ENCODE measurements at regions not wholly inside any gene's neighbourhood (a gene's known extent, or its start where the extent isn't known, plus 50 kb on each side); places are given as distances from the start of the nearest gene placed in this dataset.
A peak's percentile ranks its signal among the peaks of the same experiment; 100 is the strongest.

GRCh38 chr6:126907996-126908395 lies 210.5 kb upstream of the RSPO3 start:
- no peak for TF ChIP-seq CTCF (IDR thresholded peaks at IDR 0.05; ENCODE audit: control insufficient read depth, insufficient read depth, low read depth, low read length, missing control alignments)
- no peak for DNase-seq (ENCODE audit: low read depth)
- H3K4me3 ChIP-seq (ENCODE audit: control insufficient read depth, low read depth, low read length), result no peak overlapping the region

GRCh38 chr6:126909493-126909892 lies 209.0 kb upstream of the RSPO3 start:
- no peak overlapping the region for H3K4me3 ChIP-seq (ENCODE audit: control insufficient read depth, low read depth, low read length)
- DNase-seq (ENCODE audit: low read depth), result no peak
- TF ChIP-seq CTCF (IDR thresholded peaks at IDR 0.05; ENCODE audit: control insufficient read depth, insufficient read depth, low read depth, low read length, missing control alignments), result no peak

DNA sequence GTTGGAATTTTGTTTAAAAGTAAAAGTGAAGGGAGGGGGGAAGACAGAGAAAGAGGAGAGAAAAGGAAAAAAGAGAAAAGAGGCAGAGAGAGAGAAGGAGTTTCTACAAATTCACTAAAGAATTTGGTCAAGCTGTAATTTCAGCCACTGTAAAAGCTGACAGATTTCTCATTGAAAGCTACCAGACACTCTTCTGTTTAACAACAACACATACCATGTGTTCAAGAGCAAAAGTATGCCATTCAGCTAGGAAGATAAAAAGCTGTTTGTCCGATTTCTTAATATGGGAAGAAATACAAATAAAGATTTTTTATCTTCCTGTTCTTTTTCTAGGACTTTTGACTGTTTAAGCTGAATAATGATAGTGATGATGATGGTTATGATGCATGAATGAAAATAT lies 204.8 kb upstream of the RSPO3 start:
- no peak overlapping the region for H3K4me3 ChIP-seq (ENCODE audit: control insufficient read depth, low read depth, low read length)
- no peak for TF ChIP-seq CTCF (IDR thresholded peaks at IDR 0.05; ENCODE audit: control insufficient read depth, insufficient read depth, low read depth, low read length, missing control alignments)
- DNase-seq (ENCODE audit: low read depth), result no peak

- no peak for TF ChIP-seq CTCF (IDR thresholded peaks at IDR 0.05; ENCODE audit: control insufficient read depth, insufficient read depth, low read depth, low read length, missing control alignments)
- no peak overlapping the region for H3K4me3 ChIP-seq (ENCODE audit: control insufficient read depth, low read depth, low read length)
- no peak for DNase-seq (ENCODE audit: low read depth)
Measured at GRCh38 chr6:126914172-126914571, 204.3 kb upstream of the RSPO3 start.

- no peak for DNase-seq (ENCODE audit: low read depth)
- no peak for TF ChIP-seq CTCF (IDR thresholded peaks at IDR 0.05; ENCODE audit: control insufficient read depth, insufficient read depth, low read depth, low read length, missing control alignments)
- no peak overlapping the region for H3K4me3 ChIP-seq (ENCODE audit: control insufficient read depth, low read depth, low read length)
Measured at GRCh38 chr6:126914801-126915200, 203.7 kb upstream of the RSPO3 start.

DNA sequence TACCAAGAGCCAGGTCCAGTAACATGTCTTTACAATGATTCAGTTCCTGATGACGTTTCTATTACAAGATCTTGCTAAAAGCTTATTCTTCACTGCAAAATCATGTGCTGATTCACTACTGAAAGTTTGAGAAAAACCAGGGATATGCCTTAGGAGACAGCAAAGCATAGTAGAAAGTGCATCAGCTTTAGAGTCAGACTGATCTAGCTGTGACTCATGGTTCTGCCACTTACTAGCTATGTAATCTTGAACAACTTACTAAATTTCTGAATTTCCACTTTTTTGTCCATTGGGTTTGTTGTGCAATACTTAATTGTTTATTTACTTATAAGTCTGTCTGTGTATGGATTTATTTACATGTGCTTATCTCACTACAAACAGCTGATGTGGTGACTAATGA lies 198.5 kb upstream of the RSPO3 start:
- TF ChIP-seq CTCF (IDR thresholded peaks at IDR 0.05; ENCODE audit: control insufficient read depth, insufficient read depth, low read depth, low read length, missing control alignments), result no peak
- no peak overlapping the region for H3K4me3 ChIP-seq (ENCODE audit: control insufficient read depth, low read depth, low read length)
- peak; percentile 86 for DNase-seq (ENCODE audit: low read depth)

DNA sequence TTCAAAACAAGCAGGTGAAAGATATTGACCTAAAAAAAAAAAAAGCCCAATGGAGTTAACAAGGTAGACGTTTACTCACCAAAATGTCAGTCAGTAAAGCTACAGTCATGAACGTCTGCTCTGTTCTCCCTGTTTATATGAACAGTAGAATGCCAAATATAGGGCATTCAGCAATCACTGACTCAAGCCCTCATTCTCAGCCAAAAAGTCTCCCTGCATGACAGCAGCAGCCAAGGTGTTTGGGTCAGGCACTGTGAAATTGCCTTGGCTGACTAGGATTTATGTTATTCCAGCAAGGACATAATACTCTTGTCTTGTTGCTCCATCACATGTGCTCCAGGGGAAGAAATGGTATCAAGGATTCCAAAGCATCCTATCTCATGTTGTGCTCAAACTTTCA lies 194.7 kb upstream of the RSPO3 start:
- TF ChIP-seq CTCF (IDR thresholded peaks at IDR 0.05; ENCODE audit: control insufficient read depth, insufficient read depth, low read depth, low read length, missing control alignments), result no peak
- H3K4me3 ChIP-seq (ENCODE audit: control insufficient read depth, low read depth, low read length), result no peak overlapping the region
- no peak for DNase-seq (ENCODE audit: low read depth)

Measured in AG09309 (cell line).